Hematopoietic multipotent progenitor cell treated with erythropoietin and hydrocortisone succinate and interleukin-3 and kit ligand, for 17 days (in vitro differentiated cells): ENCODE measurements at regions not wholly inside any gene's neighbourhood (a gene's known extent, or its start where the extent isn't known, plus 50 kb on each side); places are given as distances from the start of the nearest gene placed in this dataset.

Experiments used
- DNase-seq: peaks from one replicate; pipeline ENCODE4 v3.0.0-alpha.2; 2015; ENCODE audit warnings: low spot score

GRCh38 chr11:135075740-135076139, 663.7 kb upstream of the B3GAT1 start:
- DNase-seq = peak; percentile 49

- no peak for DNase-seq
Measured at GRCh38 chr11:135074397-135074998, 662.5 kb upstream of the B3GAT1 start.

GRCh38 chr11:135073870-135074269, 661.8 kb upstream of the B3GAT1 start:
- DNase-seq = no peak

GRCh38 chr11:135073381-135073780, 661.3 kb upstream of the B3GAT1 start:
- DNase-seq = no peak

DNA sequence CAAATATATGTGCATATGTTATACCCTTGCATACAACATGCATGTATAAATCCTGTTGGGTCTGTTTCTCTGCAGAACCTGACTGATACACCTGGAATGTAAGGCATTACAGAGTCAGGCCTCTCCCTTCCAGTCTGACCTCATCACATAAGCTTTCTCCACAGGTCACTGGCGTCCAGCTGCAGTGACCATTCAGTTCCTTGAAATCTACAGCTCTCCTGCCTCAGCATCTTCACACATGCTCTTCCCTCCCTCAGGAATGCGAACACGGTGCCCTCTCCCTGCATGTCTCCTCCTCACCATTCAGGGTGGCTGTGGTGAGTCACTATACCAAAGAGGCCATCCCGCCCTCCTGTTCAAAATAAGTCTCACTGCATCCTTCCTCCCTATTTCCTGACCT, 657.8 kb upstream of the B3GAT1 start:
- DNase-seq = no peak

GRCh38 chr11:135069063-135069462, 657.0 kb upstream of the B3GAT1 start:
- DNase-seq = no peak

GRCh38 chr11:135062994-135063393, 651.0 kb upstream of the B3GAT1 start:
- DNase-seq = no peak

- no peak for DNase-seq
Measured at GRCh38 chr11:135061166-135061565, 649.1 kb upstream of the B3GAT1 start.

DNA sequence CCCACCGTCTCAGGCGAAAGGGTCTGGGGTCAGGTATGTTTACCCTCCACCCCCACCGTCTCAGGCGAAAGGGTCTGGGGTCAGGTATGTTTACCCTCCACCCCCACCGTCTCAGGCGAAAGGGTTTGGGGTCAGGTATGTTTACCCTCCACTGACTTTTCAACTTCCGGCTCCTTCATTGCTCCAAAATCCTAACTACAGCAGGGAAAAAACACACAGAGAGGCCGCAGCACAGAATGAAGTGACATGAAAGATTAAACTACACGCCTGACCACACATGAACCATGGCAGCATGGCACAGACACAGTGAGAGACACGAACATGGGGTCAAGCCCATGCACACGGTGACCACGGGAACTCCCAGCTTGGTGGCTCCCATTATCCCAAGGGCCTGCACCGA, 634.9 kb upstream of the B3GAT1 start:
- no peak for DNase-seq

DNA sequence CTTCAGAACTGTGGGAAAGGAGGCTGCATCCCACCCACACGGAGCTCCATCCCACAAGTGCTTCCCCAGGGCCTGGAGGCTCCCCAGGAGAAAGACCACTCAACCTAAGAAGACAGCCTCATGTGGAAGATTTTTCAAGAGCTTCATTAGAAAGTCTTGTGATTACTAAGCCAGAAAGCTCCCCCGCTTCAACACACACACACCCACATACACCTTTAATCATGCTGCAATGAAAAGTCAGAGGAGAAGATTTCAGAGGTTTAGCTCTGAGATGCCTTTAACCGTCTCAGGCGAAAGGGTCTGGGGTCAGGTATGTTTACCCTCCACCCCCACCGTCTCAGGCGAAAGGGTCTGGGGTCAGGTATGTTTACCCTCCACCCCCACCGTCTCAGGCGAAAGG, 634.5 kb upstream of the B3GAT1 start:
- DNase-seq = no peak

- no peak for DNase-seq
Measured at GRCh38 chr11:135043434-135043833, 631.4 kb upstream of the B3GAT1 start.

DNA sequence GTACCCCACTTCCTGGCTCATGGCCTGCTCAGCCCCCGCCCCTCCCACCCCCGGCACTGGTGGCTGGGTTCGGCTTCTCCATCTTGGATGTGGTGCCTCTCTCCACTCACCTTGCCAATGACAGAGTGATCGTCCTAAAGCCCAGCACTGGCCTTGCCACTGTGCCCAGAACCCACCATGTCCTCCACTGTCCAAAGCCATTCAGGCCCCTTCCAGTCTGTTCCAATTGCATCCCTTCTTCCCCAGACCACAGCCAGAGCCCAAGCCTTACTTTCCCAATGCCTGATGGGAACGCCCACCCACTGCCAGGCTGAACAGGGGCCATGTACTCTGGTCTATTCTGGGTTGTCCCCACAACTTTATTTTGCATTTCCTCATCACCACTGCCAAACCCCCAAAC, 625.8 kb upstream of the B3GAT1 start:
- no peak for DNase-seq

DNA sequence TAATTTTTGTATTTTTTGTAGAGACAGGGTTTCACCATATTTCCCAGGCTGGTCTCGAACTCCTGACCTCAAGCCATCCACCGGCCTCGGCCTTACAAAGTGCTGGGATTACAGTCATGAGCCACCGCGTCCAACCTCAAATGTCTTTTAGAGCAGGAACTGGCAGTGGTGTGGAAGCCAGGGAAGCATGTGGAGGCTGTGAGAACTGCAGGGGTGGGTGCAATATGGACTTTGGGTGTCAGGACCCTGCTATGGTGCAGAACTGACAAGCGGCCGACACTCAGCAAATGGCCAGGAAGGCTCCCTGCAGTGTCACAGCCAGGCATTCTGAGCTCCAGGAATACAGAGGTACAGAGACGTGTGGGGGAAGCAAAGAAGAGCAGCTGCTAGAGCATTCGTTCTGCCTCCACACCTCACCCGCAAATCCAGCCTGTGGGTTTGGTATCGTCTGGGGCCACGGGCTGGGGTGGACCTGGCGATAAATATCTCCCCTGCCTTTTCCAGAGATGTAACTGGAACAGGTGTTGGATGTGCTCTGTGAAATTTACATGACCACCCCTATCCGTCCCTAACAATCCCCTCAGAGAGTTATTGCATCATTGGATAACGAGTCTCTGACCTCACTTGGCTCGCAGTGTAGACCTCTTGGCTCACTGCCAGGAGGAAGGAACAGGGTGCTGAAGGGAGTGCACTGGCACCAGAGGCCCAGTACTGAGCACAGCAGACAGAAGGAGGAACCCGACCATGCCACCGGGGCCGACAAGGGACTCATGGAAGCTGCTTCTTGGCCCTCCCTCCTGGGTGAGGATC, 624.7 kb upstream of the B3GAT1 start:
- DNase-seq = no peak

GRCh38 chr11:135035282-135035681, 623.2 kb upstream of the B3GAT1 start:
- no peak for DNase-seq

- no peak for DNase-seq
Measured at GRCh38 chr11:135033540-135033939, 621.5 kb upstream of the B3GAT1 start.

GRCh38 chr11:135031205-135031989, 619.4 kb upstream of the B3GAT1 start:
- no peak for DNase-seq

DNA sequence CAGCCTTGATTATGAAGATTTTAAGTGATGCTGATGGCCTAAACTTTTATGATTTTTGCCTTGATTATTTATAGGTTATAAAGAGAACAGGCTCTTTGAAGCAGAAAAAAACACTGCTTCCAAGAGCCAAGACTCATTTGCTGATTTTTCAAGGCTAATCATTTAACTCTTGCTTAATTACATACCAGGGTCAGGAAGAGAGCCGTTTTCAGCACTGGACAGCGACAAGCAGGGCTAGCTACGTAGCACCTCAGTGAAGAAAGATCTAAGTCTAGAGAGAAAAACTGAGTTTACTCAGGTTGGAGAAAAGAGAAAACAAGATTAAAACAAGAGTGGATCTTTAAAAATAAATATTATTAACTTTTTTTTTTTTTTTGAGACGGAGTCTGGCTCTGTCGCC, 615.4 kb upstream of the B3GAT1 start:
- DNase-seq = no peak

DNA sequence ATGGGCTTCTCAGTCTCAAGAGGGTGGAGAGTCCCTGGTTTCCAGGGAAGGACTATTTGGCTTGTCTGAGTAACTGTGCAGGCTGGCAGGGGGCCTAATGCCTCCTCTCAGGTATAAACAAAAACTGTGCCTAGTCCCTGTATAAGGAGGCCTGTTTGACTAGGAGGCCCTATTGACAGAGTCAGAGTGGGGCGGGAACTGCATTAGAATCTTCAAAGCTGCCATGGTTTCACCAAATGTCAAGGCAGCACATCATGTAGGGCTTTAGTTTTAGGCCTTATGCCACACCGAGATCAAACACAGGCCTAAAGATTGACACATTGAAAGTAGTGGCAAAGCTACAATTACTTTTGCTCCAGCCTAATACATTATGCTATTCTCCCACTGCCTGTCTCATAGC, 611.5 kb upstream of the B3GAT1 start:
- DNase-seq = no peak

GRCh38 chr11:135022454-135022853, 610.4 kb upstream of the B3GAT1 start:
- DNase-seq = no peak

DNA sequence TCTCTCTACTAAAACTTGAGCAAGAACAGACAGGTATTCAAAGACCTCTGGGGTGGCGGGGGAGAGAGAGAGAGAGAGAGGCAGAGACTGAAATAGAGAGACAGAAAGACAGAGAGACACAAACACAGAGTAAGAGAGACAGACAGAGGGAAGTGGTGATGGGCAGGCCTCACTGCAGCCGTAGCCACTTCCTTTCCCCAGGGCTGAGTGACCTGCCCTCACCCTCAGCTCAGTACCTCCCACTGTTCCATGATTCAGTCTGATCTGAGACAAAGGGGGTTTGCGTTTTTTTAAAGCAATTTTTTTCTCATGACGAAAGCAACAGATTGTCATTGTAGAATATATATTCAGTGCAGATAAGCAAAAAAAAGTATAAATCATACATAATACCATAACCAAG, 607.9 kb upstream of the B3GAT1 start:
- DNase-seq = no peak

- DNase-seq = no peak
Measured at GRCh38 chr11:135019343-135019871, 607.4 kb upstream of the B3GAT1 start.

GRCh38 chr11:135017296-135017695, 605.3 kb upstream of the B3GAT1 start:
- no peak for DNase-seq

DNA sequence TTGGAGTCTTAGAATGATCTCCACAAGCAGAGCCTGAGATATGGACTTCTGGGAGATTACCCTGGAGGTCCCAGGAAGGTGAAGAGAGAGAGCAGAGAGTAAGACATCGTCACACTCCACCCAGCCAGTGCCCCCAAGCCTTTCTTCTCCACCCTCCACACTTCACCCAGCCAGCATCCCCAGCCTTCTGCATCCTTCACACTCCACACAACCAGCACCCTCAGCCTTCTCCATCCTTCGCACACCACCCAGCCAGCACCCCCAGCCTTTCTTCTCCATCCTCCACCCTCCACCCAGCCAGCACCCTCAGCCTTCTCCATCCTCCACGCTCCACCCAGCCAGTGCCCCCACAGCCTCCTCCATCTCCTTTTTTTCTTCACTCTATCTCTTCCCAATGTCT, 603.9 kb upstream of the B3GAT1 start:
- DNase-seq = no peak
